GM12878 (cell line): ENCODE measurements at regions not wholly inside any gene's neighbourhood (a gene's known extent, or its start where the extent isn't known, plus 50 kb on each side); places are given as distances from the start of the nearest gene placed in this dataset.
"Not testable (repeated sequence)": the region's sequence is repeated elsewhere in the genome, so short reads cannot be mapped to it uniquely, and the experiment has no call there.

Source experiments
- ATAC-seq: fragments of 200-7000 bp; cut with Tn5 transposase; 3 replicates; pipeline ENCODE4 v1.9.1; 2020; ENCODE audit warnings: mild to moderate bottlenecking, moderate library complexity
- BruUV-seq: library from RNA; stranded (reverse); fragments of 400-500 nt; replicated peaks from 2 replicates; lab custom pipeline; 2021; lab: Mats Ljungman, UMichigan
- CTCF ChIA-PET: fragments of 300-600 bp; sonication (Branson Sonifier 250); formaldehyde crosslinking; extraction: SDS; loops from one replicate; lab custom pipeline; 2021; ENCODE audit warnings: inconsistent platforms; lab: Yijun Ruan, JAX
- POLR2A ChIA-PET: fragments of 350-600 bp; formaldehyde crosslinking; extraction: SDS; loops from one replicate; lab custom pipeline; 2021; ENCODE audit warnings: inconsistent platforms; lab: Charles Lee
- RAD21 ChIA-PET: fragments of 300-600 bp; sonication (Branson Sonifier 250); formaldehyde crosslinking; loops from one replicate; lab custom pipeline; 2023; ENCODE audit warnings: antibody characterized with exemption; ENCODE audit not compliant: unreplicated experiment; lab: Charles Lee
- SMC1A ChIA-PET: fragments of 300-600 bp; sonication (Branson Sonifier 250); formaldehyde crosslinking; loops from one replicate; lab custom pipeline; 2023; ENCODE audit not compliant: unreplicated experiment, uncharacterized antibody; lab: Charles Lee
- DNase-seq: peaks from one replicate; pipeline ENCODE4 v3.0.0-alpha.2; 2011; ENCODE audit warnings: low read depth, low spot score
- FAIRE-seq: peaks from 3 replicates; lab custom pipeline; 2011; peaks lifted over from hg19 to GRCh38; lab: Jason Lieb, UNC
- H2AFZ ChIP-seq: 2 replicates; pipeline ENCODE4 v1.6.0; 2011; ENCODE audit warnings: low read depth, low read length, control low read depth; ENCODE audit not compliant: control insufficient read depth
- H3K27ac ChIP-seq: 2 replicates; pipeline ENCODE4 v1.5.1; 2011; ENCODE audit warnings: control low read depth; ENCODE audit not compliant: control insufficient read depth, insufficient read depth
- H3K27me3 ChIP-seq, 2 experiments: replicated peaks in 1 of 2; 2 replicates each; pipeline versions ENCODE4 v1.6.0 to v1.6.1; 2011; ENCODE audit warnings: low read length in 1 of 2; ENCODE audit not compliant: control insufficient read depth in 2 of 2, insufficient read depth in 2 of 2
- H3K36me3 ChIP-seq, 2 experiments: 2 replicates each; pipeline ENCODE4 v1.5.1; 2011; ENCODE audit warnings: low read length in 1 of 2; ENCODE audit not compliant: control insufficient read depth in 2 of 2, insufficient read depth in 2 of 2
- H3K4me1 ChIP-seq: 2 replicates; pipeline ENCODE4 v1.6.1; 2011; ENCODE audit warnings: mild to moderate bottlenecking, low read length, moderate library complexity, mixed read lengths; ENCODE audit not compliant: control insufficient read depth, insufficient read depth
- H3K4me2 ChIP-seq: 2 replicates; pipeline ENCODE4 v1.6.0; 2011; ENCODE audit warnings: control low read depth; ENCODE audit not compliant: control insufficient read depth, insufficient read depth
- H3K4me3 ChIP-seq: fragments of 200-600 bp; sonication (generic); 2 replicates; pipeline ENCODE4 v1.5.1; 2016
- H3K79me2 ChIP-seq: 2 replicates; pipeline ENCODE4 v1.6.0; 2011; ENCODE audit warnings: low read length; ENCODE audit not compliant: control insufficient read depth, insufficient read depth
- H3K9ac ChIP-seq: 2 replicates; pipeline ENCODE4 v1.8.0; 2011; ENCODE audit warnings: low read length, control low read depth, mixed read lengths; ENCODE audit not compliant: control insufficient read depth, insufficient read depth
- H3K9me3 ChIP-seq: replicated peaks from 3 replicates; pipeline ENCODE4 v1.5.1; 2011; ENCODE audit warnings: mild to moderate bottlenecking, low read length; ENCODE audit not compliant: control insufficient read depth, insufficient read depth
- H4K20me1 ChIP-seq: 2 replicates; pipeline ENCODE4 v1.6.0; 2011; ENCODE audit not compliant: control insufficient read depth, insufficient read depth
- CHD4 ChIP-seq: fragments of 200-600 bp; sonication (generic); IDR thresholded peaks from 2 replicates; pipeline ENCODE4 v1.6.1; 2016; ENCODE audit warnings: mild to moderate bottlenecking
- FOXM1 ChIP-seq: IDR thresholded peaks from 2 replicates; pipeline ENCODE4 v1.6.1; 2012; ENCODE audit warnings: low read depth, mild to moderate bottlenecking, inconsistent platforms, low read length, moderate library complexity
- JUND ChIP-seq: IDR thresholded peaks from 2 replicates; pipeline ENCODE4 v1.6.1; 2012; ENCODE audit warnings: low read depth, mild to moderate bottlenecking, low read length, improper control_type of control experiment, moderate library complexity
- MEF2B ChIP-seq: fragments of 450-650 bp; IDR thresholded peaks from 2 replicates; pipeline ENCODE4 v1.6.1; 2018; ENCODE audit warnings: mild to moderate bottlenecking, moderate library complexity; ENCODE audit not compliant: partially characterized antibody, poor library complexity, severe bottlenecking
- NFXL1 ChIP-seq: fragments of 450-650 bp; IDR thresholded peaks from 2 replicates; pipeline ENCODE4 v1.6.1; 2017; ENCODE audit warnings: antibody characterized with exemption, mild to moderate bottlenecking, borderline replicate concordance
- NR2C1 ChIP-seq: fragments of 450-650 bp; IDR thresholded peaks from 2 replicates; pipeline ENCODE4 v1.6.1; 2017; ENCODE audit warnings: antibody characterized with exemption, mild to moderate bottlenecking, moderate library complexity
- POU2F2 ChIP-seq: IDR thresholded peaks from 3 replicates; pipeline ENCODE4 v1.6.1; 2011; ENCODE audit warnings: low read depth, mild to moderate bottlenecking, low read length, borderline replicate concordance
- RAD51 ChIP-seq: fragments of 450-650 bp; IDR thresholded peaks from 2 replicates; pipeline ENCODE4 v1.6.1; 2016; ENCODE audit warnings: moderate library complexity, mild to moderate bottlenecking, inconsistent platforms
- STAT1 ChIP-seq: fragments of 450-650 bp; conservative IDR thresholded peaks from 2 replicates; pipeline ENCODE4 v1.6.1; 2014; ENCODE audit warnings: antibody characterized with exemption, mild to moderate bottlenecking
- WGBS: methylation state at CpG from one replicate; pipeline ENCODE4 v1.1.6; 2016; ENCODE audit warnings: low lambda C conversion rate; ENCODE audit not compliant: insufficient replicate concordance, insufficient coverage; ENCODE audit errors: missing lambda C conversion rate; 5-methylcytosine and 5-hydroxymethylcytosine counted together
- in situ Hi-C: fragments of 300-500 bp; cut with MboI; formaldehyde crosslinking; loops from 9 replicates; pipeline ENCODE4 v1.14.3; 2018; ENCODE audit warnings: mixed read lengths
- intact Hi-C: fragments of 100-400 bp; cut with micrococcal nuclease; formaldehyde crosslinking; loops from one replicate; pipeline ENCODE4 v1.14.2; 2022; ENCODE audit not compliant: unreplicated experiment
- TF ChIP-seq, protein P1 (sequence below): fragments of 450-650 bp; conservative IDR thresholded peaks from 2 replicates; pipeline ENCODE4 v1.6.1; 2017; ENCODE audit warnings: mild to moderate bottlenecking, moderate library complexity

DNA sequence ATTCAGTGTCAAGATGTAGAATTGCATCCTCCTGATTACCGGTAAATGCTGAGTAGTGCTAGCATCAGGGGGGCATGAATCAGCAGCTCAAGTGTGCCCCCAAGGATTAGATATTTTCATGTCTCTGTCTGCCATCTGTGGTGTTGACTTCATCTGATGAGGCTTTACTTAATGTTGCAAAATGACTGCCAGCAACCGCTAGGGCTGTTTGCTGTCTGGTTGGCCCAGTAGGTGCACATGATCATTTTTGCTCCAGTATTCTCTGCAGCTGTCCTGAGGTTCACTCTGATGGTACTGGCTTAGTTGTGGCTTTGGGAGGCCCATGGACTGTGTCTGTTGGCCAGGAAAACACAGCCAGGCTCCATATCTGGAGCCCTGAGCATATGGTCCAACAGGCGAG, 316.4 kb downstream of the SOX2 start:
- POLR2A ChIA-PET = no interaction called here
- 59% methylated on average over 3 of the region's 3 CpGs for WGBS

DNA sequence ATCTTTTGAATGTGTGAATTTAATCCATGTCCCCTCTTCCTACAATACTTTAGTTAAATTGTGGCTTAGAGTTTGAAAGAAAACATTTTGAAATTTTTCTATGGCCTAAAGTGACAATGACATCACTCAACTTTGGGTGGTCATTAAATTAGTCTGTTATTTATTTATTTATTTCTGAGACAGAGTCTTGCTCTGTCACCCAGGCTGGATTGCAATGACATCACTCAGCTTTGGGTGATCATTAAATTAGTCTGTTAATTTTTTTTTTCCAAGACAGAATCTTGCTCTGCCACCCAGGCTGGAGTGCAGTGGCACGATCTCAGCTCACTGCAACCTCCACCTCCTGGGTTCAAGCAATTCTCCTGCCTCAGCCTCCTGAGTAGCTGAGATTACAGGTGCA, 322.5 kb downstream of the SOX2 start:
- H2AFZ ChIP-seq, H3K4me3 ChIP-seq, H3K9ac ChIP-seq, CTCF ChIA-PET, H3K9me3 ChIP-seq, in situ Hi-C loops, H3K36me3 ChIP-seq, H3K79me2 ChIP-seq, H3K4me2 ChIP-seq, SMC1A ChIA-PET, FAIRE-seq, H3K4me1 ChIP-seq, BruUV-seq, intact Hi-C loops, RAD21 ChIA-PET, POLR2A ChIA-PET, ATAC-seq, H3K27ac ChIP-seq, DNase-seq, H4K20me1 ChIP-seq, H3K27me3 ChIP-seq: not testable (repeated sequence)
- WGBS = 10% methylated on average over 1 of the region's 1 CpG

More for the DNA sequence above, 316.4 kb downstream of the SOX2 start:
- Histone ChIP-seq H4K20me1 (no peaks in the 10 kb centered on the region), H3K27ac (no peak overlapping the region), H3K79me2 (no peaks in the 10 kb centered on the region), H3K27me3 (no peaks in the 10 kb centered on the region), H2AFZ (no peak overlapping the region), H3K36me3 (no peaks in the 10 kb centered on the region), H3K9me3 (no peaks in the 10 kb centered on the region), H3K4me2 (no peak overlapping the region), H3K9ac (no peak overlapping the region), H3K4me1 (no peaks in the 10 kb centered on the region), H3K4me3 (no peak overlapping the region)
- TF ChIP-seq MEF2B (no peak), NR2C1 (no peak), NFXL1 (no peak), JUND (no peak), FOXM1 (no peak), CHD4 (no peak), RAD51 (no peak), STAT1 (no peak), POU2F2 (no peak)
- TF ChIP-seq, protein P1, sequence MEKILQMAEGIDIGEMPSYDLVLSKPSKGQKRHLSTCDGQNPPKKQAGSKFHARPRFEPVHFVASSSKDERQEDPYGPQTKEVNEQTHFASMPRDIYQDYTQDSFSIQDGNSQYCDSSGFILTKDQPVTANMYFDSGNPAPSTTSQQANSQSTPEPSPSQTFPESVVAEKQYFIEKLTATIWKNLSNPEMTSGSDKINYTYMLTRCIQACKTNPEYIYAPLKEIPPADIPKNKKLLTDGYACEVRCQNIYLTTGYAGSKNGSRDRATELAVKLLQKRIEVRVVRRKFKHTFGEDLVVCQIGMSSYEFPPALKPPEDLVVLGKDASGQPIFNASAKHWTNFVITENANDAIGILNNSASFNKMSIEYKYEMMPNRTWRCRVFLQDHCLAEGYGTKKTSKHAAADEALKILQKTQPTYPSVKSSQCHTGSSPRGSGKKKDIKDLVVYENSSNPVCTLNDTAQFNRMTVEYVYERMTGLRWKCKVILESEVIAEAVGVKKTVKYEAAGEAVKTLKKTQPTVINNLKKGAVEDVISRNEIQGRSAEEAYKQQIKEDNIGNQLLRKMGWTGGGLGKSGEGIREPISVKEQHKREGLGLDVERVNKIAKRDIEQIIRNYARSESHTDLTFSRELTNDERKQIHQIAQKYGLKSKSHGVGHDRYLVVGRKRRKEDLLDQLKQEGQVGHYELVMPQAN = no peak
- CTCF ChIA-PET = no interaction called here
- ATAC-seq (no peak), DNase-seq (no peak), FAIRE-seq (no peak)
- BruUV-seq = no TSS peak
- SMC1A ChIA-PET = no interaction called here
- in situ Hi-C loops (no loop called here), intact Hi-C loops (no loop called here)
- RAD21 ChIA-PET = no interaction called here
